A673 (cell line): ENCODE measurements at regions not wholly inside any gene's neighbourhood (a gene's known extent, or its start where the extent isn't known, plus 50 kb on each side); places are given as distances from the start of the nearest gene placed in this dataset.

Experiments
- EZH2 ChIP-seq: fragments of 200-600 bp; sonication (generic); IDR thresholded peaks from 2 replicates; pipeline ENCODE4 v1.6.1; 2017; ENCODE audit warnings: borderline replicate concordance, low read depth, mild to moderate bottlenecking, mixed read lengths, antibody characterized with exemption, low read length; ENCODE audit not compliant: poor library complexity, severe bottlenecking
- TF ChIP-seq, protein P1 (sequence below): fragments of 300-800, 200-600 bp; sonication (generic); conservative IDR thresholded peaks from 2 replicates; pipeline ENCODE4 v1.5.1; 2017; ENCODE audit warnings: low read depth, mild to moderate bottlenecking, antibody characterized with exemption, low read length, moderate library complexity, mixed read lengths

DNA sequence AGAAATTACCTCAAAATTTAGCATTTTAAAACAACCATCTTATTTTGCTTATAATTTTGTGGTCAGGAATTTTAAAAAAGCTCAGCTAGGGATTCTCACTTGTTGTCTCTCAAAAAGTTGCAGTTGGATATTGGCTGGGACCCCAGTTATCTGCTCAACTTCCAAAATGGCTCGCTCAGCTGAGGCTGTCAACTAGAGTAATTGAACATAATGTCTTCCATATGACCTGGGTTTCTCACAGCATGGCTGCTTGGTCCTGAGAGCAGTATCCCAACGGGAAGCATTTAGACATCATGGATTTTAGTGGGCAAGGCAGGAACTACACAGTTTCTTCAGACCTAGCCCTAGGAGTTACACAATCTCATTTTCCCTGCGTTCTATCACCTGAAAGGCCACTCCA is 63.6 kb upstream of the SPEF2 start:
- TF ChIP-seq, protein P1, sequence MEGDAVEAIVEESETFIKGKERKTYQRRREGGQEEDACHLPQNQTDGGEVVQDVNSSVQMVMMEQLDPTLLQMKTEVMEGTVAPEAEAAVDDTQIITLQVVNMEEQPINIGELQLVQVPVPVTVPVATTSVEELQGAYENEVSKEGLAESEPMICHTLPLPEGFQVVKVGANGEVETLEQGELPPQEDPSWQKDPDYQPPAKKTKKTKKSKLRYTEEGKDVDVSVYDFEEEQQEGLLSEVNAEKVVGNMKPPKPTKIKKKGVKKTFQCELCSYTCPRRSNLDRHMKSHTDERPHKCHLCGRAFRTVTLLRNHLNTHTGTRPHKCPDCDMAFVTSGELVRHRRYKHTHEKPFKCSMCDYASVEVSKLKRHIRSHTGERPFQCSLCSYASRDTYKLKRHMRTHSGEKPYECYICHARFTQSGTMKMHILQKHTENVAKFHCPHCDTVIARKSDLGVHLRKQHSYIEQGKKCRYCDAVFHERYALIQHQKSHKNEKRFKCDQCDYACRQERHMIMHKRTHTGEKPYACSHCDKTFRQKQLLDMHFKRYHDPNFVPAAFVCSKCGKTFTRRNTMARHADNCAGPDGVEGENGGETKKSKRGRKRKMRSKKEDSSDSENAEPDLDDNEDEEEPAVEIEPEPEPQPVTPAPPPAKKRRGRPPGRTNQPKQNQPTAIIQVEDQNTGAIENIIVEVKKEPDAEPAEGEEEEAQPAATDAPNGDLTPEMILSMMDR = no peak
- TF ChIP-seq EZH2 = no peak
